KMS-11 (cell line): ENCODE measurements at regions not wholly inside any gene's neighbourhood (a gene's known extent, or its start where the extent isn't known, plus 50 kb on each side); places are given as distances from the start of the nearest gene placed in this dataset.

Experiments
- H2AFZ ChIP-seq: fragments of 200-600 bp; sonication (generic); 2 replicates; pipeline ENCODE4 v1.6.1; 2016; ENCODE audit warnings: antibody characterized with exemption, mixed run types, low read depth
- H3K27ac ChIP-seq: fragments of 200-600 bp; sonication (generic); 2 replicates; pipeline ENCODE4 v1.6.1; 2016; ENCODE audit warnings: mild to moderate bottlenecking, mixed run types
- H3K27me3 ChIP-seq: fragments of 200-600 bp; sonication (generic); 2 replicates; pipeline ENCODE4 v1.6.1; 2017; ENCODE audit warnings: mild to moderate bottlenecking, low read depth, mixed run types, moderate library complexity; ENCODE audit not compliant: insufficient read depth
- H3K36me3 ChIP-seq: fragments of 200-600 bp; sonication (generic); 2 replicates; pipeline ENCODE4 v1.6.1; 2017; ENCODE audit warnings: mild to moderate bottlenecking, mixed run types; ENCODE audit not compliant: insufficient read depth
- H3K4me1 ChIP-seq: fragments of 200-600 bp; sonication (generic); 2 replicates; pipeline ENCODE4 v1.6.1; 2016; ENCODE audit warnings: mild to moderate bottlenecking, low read depth, mixed run types; ENCODE audit not compliant: poor library complexity, severe bottlenecking
- H3K4me2 ChIP-seq: fragments of 200-600 bp; sonication (generic); 2 replicates; pipeline ENCODE4 v1.7.0; 2016; ENCODE audit warnings: mild to moderate bottlenecking, mixed run types
- H3K4me3 ChIP-seq: fragments of 200-600 bp; sonication (generic); IDR thresholded peaks from 2 replicates; pipeline ENCODE4 v1.6.1; 2017; ENCODE audit warnings: low read depth, low read length, mixed read lengths; ENCODE audit not compliant: insufficient read depth
- H3K79me2 ChIP-seq: fragments of 200-600 bp; sonication (generic); 2 replicates; pipeline ENCODE4 v1.6.1; 2016; ENCODE audit warnings: low read depth, mixed run types; ENCODE audit not compliant: insufficient read depth
- H3K9ac ChIP-seq: fragments of 200-600 bp; sonication (generic); 2 replicates; pipeline ENCODE4 v1.6.1; 2016; ENCODE audit warnings: mild to moderate bottlenecking, mixed run types
- H4K20me1 ChIP-seq: fragments of 200-600 bp; sonication (generic); 2 replicates; pipeline ENCODE4 v1.6.1; 2016; ENCODE audit warnings: mild to moderate bottlenecking, mixed run types; ENCODE audit not compliant: insufficient read depth
- TF ChIP-seq, protein P1 (sequence below): fragments of 200-600 bp; sonication (generic); conservative IDR thresholded peaks from 2 replicates; pipeline ENCODE4 v1.6.1; 2017; ENCODE audit warnings: low read depth, mild to moderate bottlenecking, antibody characterized with exemption, low read length, moderate library complexity, mixed read lengths

DNA sequence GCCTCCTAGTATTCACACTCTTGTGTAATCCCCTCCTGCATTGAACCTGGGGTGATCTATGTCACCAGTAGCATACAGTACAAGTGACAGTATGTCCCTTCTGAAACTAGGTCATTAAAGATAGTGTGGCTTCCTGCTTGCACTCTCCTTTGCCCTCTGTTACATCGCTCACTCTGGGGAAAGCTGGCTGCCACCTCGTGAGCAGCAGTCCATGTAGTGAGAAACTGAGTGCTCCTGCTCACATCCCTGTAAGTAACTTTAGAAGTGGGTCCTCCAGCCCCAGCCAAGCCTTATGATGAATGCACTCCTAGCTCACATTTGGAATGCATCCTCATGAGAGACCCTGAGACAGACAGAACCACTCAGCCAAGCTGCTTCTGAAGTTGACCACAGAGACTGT, 89.8 kb upstream of the TNIP3 start:
- Histone ChIP-seq H3K27ac (no peak overlapping the region), H3K4me2 (peak overlapping the region; percentile 11; the same call in 1 of the 2 replicates), H3K4me1 (peaks cover 22% of the 10 kb centered on the region), H3K79me2 (no peaks in the 10 kb centered on the region), H3K27me3 (no peaks in the 10 kb centered on the region), H2AFZ (peak overlapping the region; percentile 9; the same call in 1 of the 2 replicates), H3K9ac (no peak overlapping the region), H3K4me3 (no peak overlapping the region), H3K36me3 (no peaks in the 10 kb centered on the region), H4K20me1 (no peaks in the 10 kb centered on the region)
- TF ChIP-seq, protein P1, sequence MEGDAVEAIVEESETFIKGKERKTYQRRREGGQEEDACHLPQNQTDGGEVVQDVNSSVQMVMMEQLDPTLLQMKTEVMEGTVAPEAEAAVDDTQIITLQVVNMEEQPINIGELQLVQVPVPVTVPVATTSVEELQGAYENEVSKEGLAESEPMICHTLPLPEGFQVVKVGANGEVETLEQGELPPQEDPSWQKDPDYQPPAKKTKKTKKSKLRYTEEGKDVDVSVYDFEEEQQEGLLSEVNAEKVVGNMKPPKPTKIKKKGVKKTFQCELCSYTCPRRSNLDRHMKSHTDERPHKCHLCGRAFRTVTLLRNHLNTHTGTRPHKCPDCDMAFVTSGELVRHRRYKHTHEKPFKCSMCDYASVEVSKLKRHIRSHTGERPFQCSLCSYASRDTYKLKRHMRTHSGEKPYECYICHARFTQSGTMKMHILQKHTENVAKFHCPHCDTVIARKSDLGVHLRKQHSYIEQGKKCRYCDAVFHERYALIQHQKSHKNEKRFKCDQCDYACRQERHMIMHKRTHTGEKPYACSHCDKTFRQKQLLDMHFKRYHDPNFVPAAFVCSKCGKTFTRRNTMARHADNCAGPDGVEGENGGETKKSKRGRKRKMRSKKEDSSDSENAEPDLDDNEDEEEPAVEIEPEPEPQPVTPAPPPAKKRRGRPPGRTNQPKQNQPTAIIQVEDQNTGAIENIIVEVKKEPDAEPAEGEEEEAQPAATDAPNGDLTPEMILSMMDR = no peak

DNA sequence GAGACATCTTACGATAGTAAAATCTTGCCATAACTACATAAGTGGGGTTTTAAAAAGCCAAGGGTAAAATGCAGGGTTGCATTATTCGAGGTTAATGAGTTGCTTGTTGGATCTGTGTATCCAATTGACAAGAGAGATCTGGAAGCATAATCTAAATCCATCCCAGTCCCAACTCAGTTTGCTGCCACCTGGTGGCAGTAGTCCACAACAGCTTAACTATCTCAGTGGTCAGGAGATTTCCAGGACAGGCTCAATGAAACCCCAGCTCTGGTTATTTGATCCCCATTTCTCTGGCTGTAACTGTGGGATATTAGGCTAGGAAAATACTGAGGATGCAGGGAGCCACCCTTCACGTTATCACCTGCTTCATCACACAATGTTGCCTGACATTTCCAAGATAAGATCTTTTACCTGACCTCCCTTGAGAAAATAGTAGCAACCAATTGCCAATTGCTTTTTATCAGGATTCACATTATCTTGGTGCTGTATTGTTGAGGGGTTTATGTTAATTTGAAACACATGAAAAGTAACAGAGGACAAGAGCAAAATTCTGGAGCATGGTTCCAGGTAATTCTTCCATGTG, 88.2 kb upstream of the TNIP3 start:
- H3K79me2 ChIP-seq = no peaks in the 10 kb centered on the region
- no peak overlapping the region for H3K27ac ChIP-seq
- peaks cover 22% of the 10 kb centered on the region for H3K4me1 ChIP-seq
- no peak overlapping the region for H3K4me2 ChIP-seq
- peak overlapping the region; percentile 10; the same call in 1 of the 2 replicates for H2AFZ ChIP-seq
- H4K20me1 ChIP-seq = no peaks in the 10 kb centered on the region
- H3K9ac ChIP-seq = no peak overlapping the region
- H3K4me3 ChIP-seq = no peak overlapping the region
- H3K36me3 ChIP-seq = no peaks in the 10 kb centered on the region
- TF ChIP-seq, protein P1 = peak; percentile 93
- no peaks in the 10 kb centered on the region for H3K27me3 ChIP-seq

DNA sequence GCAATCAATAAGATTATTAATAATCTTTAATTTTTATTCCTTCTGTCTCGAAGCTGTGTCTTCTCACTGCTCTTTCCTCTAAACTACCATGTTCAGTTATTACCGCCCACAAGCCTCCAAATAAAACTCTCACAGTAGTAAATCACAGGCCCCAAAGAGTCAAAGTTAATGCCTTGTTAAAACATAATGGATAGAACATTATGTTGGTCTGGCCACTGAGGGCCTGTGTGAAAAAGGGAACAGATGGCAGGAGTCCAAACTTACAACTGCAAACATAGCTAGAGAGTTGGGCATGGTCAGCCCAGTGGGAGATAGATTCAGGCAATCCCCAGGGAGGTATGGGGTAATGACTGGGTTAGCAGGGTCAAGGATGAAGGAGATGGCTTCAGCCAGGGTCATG, 84.6 kb upstream of the TNIP3 start:
- H3K27me3 ChIP-seq = no peaks in the 10 kb centered on the region
- TF ChIP-seq, protein P1 = no peak
- no peak overlapping the region for H3K27ac ChIP-seq
- no peak overlapping the region for H3K4me2 ChIP-seq
- H3K9ac ChIP-seq = no peak overlapping the region
- no peaks in the 10 kb centered on the region for H4K20me1 ChIP-seq
- H3K4me1 ChIP-seq = peaks cover 15% of the 10 kb centered on the region
- no peak overlapping the region for H3K4me3 ChIP-seq
- H3K36me3 ChIP-seq = no peaks in the 10 kb centered on the region
- H2AFZ ChIP-seq = no peak overlapping the region
- H3K79me2 ChIP-seq = no peaks in the 10 kb centered on the region

DNA sequence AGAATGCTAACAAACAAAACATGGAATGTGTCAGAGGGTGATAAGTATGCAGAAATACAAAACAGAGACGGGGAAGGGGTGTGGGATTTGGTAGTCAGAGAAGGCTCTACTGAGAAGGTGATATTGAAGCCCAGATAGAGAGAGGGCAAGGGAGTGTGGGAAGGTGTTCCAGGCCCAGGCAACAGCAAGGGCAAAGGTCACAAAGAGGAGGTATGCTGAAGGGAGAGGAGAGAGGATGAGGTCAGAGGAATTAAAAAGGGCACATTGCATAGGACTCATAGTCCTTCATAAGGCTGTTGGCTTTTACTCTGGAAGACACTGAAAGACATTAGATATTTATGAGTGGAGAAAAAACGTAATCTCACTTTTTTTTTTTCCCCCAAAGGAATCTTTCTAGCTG, 82.6 kb upstream of the TNIP3 start:
- H3K36me3 ChIP-seq = no peaks in the 10 kb centered on the region
- H2AFZ ChIP-seq = no peak overlapping the region
- no peak overlapping the region for H3K27ac ChIP-seq
- H4K20me1 ChIP-seq = no peaks in the 10 kb centered on the region
- TF ChIP-seq, protein P1 = no peak
- no peak overlapping the region for H3K4me2 ChIP-seq
- no peak overlapping the region for H3K9ac ChIP-seq
- H3K79me2 ChIP-seq = no peaks in the 10 kb centered on the region
- no peaks in the 10 kb centered on the region for H3K27me3 ChIP-seq
- H3K4me1 ChIP-seq = no peaks in the 10 kb centered on the region
- H3K4me3 ChIP-seq = no peak overlapping the region
